HG02870 (cell line): ENCODE measurements at regions not wholly inside any gene's neighbourhood (a gene's known extent, or its start where the extent isn't known, plus 50 kb on each side); places are given as distances from the start of the nearest gene placed in this dataset.
"Not testable (repeated sequence)": the region's sequence is repeated elsewhere in the genome, so short reads cannot be mapped to it uniquely, and the experiment has no call there.

Experiments
- ATAC-seq: cut with Tn5 transposase; IDR thresholded peaks from one replicate; pipeline ENCODE4 v1.9.1; 2021; ENCODE audit warnings: mild to moderate bottlenecking, moderate library complexity; ENCODE audit not compliant: unreplicated experiment

DNA sequence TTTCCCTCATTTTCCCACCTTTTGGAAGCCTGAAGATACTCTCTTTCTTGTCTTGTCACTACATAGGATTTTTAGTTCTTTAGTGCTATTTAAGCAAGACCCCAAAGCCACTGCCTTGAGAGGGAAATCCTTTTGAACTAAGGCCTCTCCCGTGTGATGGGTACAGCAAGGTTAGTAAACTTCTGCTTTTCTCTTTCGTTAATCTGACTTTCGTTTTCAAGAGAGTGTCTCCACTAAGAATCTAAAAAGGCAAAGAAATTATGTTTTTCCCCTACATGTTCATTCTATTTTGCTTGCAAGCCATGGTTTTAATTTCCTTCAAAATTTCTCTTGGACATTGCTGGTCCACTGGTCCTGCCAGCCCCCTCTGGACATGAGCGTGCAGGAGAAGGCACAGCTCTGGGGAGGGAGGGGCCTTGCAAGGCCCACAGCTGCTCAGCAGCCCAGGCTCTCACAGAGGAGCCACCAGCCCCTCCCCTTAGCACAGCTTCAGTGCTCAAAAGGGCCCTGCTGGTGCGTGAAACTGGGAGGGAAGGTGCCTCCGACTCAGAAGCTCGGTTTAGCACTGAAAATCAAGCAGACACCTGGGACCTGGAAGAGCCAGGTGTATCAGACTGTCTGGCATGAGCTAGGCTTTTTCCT lies 210.9 kb upstream of the GALNT2 start:
- peak; percentile 90 for ATAC-seq

- ATAC-seq = no peak
These were observed 209.5 kb upstream of the GALNT2 start for GRCh38 chr1:229857585-229857984.

- no peak for ATAC-seq
These were observed 208.0 kb upstream of the GALNT2 start for GRCh38 chr1:229859026-229859425.

GRCh38 chr1:229860926-229861325 lies 206.1 kb upstream of the GALNT2 start:
- no peak for ATAC-seq

GRCh38 chr1:229862017-229862774 lies 204.8 kb upstream of the GALNT2 start:
- no peak for ATAC-seq

- no peak for ATAC-seq
These were observed 203.1 kb upstream of the GALNT2 start for GRCh38 chr1:229863651-229864545.

DNA sequence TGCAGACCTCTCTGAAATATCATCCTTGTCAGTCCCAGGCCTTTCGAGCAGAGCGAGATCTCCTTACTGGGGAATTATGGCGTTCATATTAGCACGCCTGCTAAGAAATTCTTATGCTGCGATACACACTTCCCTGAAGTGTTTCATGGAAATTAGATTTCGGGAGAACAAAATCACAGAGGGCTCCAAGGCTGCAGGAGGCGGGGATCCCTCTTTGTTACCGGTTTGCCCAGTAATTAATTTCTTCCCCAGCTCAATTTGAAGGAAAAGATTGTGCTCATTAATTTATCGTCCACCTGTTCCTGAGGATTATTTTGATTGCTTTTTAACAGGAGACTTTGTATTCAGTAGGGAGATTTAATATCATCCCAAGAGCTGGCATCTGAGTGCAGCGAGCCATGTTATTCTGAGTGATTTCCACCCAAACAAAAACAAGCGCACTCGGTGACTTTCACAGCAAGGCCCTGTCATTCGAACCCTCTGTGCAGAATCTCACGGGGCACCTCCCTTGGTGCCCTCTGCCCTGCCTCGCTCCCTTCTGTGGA lies 202.3 kb upstream of the GALNT2 start:
- no peak for ATAC-seq

GRCh38 chr1:229865321-229865720 lies 201.7 kb upstream of the GALNT2 start:
- not testable (repeated sequence) for ATAC-seq

DNA sequence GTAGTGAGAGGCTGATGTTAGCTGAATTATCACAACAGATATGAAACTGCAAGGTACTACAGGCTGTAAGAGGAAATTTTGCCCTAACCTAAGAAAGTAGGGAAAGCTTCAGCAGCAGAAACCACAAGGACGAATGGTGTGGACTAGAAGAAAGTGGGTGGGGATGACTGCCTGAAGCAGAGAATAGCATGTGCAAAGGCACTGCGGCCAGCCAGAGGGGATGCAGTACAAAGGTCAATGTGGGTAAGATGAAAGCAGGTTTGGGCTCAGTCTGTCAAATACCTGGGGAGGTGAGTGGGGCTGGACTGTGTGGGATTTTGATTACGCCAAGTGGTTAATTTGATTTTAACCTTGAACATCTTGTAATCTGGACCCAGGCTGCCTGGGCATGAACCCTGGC lies 199.3 kb upstream of the GALNT2 start:
- ATAC-seq = no peak

DNA sequence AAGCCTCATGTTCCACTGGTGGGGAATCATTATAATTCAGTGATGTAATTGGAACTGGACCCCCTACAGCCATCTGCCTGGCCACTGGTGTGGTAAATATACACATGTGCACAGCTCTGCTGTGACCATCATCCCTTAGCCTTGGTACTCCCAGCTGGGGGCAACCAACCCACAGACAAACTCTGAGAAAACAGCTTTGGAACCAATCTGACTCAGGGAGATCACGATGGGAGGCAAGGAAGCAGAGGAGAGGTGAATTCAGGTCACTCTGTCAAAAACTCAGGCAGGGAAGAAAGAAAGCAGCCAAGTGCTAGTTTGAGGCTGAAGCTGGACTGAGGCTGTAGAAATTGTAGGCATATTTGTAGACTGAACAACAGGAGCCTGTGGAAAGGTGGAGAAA lies 197.8 kb upstream of the GALNT2 start:
- no peak for ATAC-seq

DNA sequence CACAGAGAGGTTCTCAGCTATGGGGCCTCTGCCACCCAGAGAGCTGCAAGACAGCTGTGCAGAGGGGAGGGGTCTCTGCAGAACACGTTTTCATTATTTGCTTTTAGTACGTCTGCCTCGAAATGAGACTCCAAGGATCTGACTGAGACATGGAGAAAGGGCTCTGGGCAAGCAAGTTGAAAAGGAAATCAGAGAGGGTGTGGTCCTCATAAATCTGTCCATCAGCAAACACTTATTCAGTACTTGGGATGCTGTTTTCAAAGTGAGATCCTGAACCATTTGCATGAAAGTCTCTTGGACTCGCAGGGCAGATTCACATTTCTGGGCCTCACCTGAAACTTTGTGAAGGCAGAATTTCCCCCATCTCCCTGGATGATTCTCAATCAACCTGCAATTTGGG lies 197.4 kb upstream of the GALNT2 start:
- ATAC-seq = no peak

DNA sequence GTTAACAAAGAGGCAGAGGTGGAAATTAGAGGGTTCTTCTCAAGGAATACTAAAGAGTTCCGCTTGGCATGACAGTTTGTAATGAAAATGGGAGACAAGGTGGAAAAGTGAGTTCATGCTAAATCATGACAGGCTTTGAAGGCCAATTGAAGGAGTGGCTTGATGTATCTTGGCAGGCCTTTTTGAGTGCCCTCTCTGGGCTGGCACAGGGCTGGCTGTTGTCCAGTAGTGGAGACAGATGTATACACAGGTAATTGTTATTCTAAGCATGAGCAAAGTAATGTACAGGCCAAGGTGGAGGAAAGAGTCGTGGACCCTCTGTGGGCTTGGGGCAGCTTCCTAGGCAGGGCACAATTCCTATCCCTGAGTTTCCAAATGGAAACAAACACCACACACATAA lies 196.7 kb upstream of the GALNT2 start:
- no peak for ATAC-seq

DNA sequence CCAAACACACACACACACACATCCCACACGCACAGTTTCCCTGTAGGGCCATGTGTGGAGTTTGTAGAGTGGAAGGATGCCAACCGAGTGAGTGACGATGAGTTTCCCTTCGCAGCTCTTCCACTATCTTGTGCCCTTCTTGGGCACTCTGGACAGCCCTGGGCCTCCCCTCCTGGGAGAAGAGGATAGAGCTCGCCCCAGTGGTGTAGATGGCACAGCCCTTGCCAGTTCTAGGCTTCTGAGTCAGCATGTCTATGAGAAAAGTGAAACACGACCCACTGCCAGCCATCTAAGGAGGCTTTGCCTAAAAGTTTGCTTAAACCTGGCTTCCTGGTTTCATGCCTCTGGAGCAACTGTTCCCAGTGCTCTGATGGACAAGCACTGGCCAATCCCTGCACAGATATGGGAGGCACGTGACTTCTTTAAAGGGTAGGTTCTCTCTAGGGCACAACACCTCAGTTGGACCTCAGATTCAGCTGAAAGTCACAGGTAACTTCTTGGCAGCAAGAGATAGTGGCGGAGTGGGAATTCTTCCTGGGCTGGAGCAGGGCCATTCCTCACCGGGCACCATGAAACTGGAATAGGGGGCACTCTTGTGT lies 195.9 kb upstream of the GALNT2 start:
- ATAC-seq = no peak

DNA sequence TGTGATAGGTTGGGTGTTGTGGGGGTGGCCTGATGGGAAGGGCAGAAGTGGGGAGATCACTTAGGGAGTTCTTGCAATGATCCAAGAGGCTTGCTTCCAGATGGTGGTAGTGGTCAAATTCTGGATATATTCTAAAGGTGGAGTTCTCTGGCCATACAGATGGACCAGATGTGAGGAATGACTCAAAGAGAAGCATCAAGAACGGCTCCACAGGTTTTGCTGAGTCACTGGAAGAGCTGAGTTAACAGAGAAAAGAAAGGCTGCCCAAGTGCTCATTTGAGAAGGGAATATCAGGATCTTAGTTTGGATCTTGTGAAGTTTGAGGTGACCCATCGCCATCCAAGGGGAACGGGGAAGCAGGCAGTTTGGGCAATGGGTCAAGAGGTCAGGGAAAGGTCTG lies 192.9 kb upstream of the GALNT2 start:
- no peak for ATAC-seq

DNA sequence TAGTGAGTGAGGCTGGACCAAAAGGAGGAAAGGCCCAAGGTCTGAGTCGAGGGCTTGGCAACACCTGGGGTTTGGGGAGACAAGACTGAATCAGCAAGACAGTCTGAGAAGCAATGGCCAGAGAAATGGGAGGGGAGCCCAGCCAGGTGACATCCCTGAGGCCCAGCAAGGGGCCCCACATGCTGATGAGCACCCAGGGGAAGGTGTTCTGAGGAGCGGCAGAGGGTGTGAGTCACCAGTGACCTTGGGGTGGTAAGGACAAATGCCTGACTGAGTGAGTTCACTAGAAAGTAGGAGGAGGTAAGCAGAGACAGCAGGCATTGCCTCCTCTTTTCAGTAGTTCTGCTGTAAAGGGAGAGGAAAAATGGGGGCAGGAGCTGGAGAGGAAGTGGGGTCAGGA lies 192.4 kb upstream of the GALNT2 start:
- ATAC-seq = no peak

- no peak for ATAC-seq
These were observed 192.0 kb upstream of the GALNT2 start for GRCh38 chr1:229875086-229875485.

DNA sequence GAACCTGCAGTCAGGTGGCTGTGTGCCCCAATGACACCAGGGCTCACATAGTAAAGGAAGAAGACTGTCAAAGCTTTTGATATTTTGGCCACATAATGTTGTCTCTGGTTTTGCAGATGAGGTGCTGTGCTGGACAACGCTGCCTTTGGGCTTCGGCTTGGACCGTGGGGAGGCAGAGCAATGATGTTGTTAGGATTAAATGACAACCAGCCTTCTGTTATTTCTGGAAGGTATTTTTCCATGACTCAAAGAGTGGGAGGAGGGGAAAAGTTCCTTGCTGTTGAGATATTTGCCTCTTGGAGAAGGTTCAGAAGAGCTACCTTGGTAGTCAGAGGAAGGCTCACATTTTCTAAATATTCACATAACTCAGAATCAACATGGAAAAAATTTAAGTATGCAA lies 187.3 kb upstream of the GALNT2 start:
- no peak for ATAC-seq

GRCh38 chr1:229880271-229881170 lies 186.5 kb upstream of the GALNT2 start:
- no peak for ATAC-seq

DNA sequence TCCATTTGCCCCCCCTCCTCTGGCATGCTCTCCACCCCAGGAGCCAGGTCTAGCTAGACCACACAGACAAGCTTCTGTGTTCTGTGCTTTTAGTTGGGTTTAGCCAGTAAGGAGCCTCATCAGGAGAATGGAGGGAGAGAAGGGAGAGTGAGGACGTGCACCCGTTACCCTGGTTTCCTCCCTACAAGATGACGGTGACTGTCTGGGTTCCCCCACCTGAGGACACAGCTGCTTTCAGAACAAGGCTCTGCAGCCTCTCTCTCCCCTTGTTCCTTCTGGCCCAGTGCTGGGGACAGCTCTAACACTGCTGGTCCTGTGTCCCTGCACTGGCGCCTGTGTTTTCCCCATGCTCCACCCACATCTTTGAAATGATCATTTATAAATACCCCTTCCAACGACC lies 184.4 kb upstream of the GALNT2 start:
- ATAC-seq = no peak
